NCI-H146 treated with DMSO at 0.1 percent for 48 hours (cell line): ENCODE measurements at regions not wholly inside any gene's neighbourhood (a gene's known extent, or its start where the extent isn't known, plus 50 kb on each side); places are given as distances from the start of the nearest gene placed in this dataset.
"Not testable (repeated sequence)": the region's sequence is repeated elsewhere in the genome, so short reads cannot be mapped to it uniquely, and the experiment has no call there.

Source experiments
- DNase-seq: peaks from one replicate; lab custom pipeline; 2025; ENCODE audit not compliant: unreplicated experiment; lab: John Stamatoyannopoulos, UW

DNA sequence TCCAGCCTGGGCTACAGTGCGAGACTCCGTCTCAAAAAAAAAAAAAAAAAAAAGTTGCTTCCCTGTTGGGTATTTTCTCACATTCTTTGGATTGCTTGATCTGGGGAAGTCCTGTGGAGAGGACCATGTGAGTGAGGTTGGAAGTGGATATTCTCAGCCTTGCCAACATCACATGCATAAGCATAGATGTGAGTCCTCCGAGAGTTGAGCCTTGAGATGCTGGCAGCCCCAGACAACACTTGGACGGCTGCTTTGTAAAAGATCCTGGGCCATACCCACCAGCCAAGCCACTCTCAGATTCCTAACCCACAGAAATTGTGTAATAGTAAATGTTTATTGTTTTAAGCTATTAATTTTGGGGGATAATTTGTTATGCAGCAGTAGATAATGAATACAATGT, 1570.0 kb upstream of the GOT2 start:
- no peak for DNase-seq

DNA sequence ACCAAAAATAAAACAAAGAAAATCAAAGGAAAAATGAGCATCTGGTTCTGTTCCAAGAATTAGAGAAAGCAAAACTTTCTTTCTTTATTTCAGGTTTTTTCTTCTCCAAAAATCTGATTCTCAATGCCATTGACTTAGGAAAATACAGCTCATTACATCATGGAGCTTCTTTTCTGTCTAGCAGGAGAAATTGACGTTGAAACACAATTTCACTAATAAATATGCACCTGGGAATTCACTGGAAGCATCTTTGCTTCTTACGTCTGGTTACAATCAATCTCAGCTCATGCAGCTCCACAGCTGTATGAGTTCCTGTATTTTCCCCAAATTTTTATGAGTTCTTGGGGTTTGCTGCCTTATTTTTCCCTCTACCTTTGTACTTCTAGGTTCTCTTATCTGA, 1568.6 kb upstream of the GOT2 start:
- no peak for DNase-seq

DNA sequence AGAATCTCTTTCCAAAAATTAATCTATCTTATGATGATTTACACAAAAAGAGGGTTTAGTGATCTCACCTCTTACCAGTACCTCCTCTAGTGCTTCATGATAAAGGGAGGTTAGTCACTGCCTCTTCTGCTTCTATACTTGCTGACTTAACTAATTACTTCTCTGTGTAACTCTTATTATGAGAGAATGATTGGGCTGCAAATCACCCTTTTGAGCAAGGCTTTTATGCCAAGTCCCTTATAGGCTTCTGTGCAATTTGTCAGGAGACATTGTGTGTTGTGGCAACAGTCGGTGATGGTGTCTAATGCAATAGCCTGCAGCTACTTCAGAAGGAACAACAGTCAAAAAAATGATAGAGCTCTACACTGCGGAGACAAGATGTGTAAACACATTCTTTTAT, 1568.1 kb upstream of the GOT2 start:
- DNase-seq: no peak

DNA sequence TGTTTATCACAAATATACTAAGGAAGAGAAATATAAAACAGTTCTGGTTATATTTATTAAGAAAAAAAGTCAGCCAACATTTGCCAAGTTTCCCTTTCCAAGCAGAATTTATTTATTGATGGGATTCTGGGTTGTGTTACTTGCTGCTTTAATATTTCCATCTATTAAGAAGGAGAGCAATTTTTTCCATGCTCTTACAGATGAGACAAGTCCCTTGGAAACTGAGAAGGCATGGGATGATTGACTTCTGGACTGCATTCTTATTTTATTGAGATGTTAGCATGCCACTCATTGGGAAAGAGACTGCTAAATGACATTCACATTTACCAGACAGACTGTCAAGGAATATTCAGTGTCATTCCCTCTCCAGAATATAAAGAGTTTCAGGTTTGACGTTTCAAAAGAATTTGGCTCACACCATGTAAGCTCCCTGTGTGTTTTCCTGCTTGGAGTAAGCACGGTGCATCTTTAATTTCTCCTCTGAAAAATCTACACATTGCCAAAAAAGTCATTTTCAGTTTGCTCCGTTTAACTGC, 1565.2 kb upstream of the GOT2 start:
- no peak for DNase-seq

DNA sequence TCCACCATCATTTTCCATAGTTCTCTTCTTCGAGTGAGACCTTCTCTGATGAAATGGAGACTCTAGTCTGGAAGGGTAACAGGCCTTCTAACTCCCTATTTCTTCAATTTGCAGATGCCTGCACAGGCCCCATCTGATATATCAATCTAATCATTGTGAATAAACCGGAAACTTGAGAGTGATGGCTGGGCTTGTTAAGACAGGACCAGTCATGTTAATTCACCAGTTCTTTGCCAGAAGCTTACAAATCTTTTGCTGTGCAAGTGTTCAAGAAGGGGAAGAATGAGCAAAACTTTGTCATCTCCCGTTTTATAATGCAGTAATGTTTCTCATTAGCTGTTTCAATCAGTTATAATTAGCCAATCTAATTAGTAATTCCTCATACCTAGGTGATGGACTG, 1561.3 kb upstream of the GOT2 start:
- DNase-seq: no peak

DNA sequence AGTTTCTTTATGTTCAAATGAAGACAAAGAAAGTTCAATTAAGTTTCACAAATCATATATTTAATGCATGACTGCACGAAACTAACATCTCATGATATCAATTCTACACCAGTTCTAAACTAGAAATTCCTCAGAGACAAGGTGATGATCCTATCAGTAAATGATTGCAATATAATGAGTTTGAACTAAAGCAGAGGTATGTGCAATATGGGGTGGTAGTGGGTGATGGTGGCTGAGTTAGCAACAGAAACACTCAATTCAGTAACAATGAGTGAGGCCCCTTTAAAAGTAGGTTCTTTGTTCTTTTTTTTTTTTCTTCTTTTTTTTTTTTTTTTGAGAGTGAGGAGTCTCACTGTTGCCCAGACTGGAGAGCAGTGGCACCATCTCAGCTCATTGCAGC, 1551.7 kb upstream of the GOT2 start:
- no peak for DNase-seq

DNA sequence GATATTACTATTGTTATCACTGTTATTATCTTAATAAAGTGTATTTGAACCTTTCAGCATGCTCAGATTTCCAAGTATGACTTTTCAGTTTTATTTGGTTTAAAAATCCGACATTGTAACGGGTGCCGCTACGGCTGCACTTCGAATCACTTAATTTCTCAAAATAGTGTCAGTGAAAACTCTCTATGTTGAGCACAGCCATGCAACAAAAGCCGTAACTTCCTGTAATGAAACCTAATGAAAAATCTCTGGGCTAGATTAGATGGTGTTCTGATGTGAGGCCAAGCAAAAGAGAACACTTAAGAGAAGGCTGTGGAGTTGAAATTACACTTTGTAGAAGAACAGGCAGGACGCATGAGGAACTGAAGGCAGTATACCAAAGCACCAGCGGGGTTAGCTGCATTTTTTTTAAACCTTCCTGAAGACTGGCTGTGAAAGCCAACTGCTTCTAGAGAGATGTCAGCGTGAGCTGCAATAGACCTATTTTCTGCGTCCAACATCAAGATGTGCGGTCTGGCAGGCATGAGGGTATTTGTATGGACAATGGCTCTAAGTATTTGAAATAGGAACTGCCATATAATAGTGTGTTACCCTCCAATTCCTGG, 1545.0 kb upstream of the GOT2 start:
- DNase-seq: no peak

DNA sequence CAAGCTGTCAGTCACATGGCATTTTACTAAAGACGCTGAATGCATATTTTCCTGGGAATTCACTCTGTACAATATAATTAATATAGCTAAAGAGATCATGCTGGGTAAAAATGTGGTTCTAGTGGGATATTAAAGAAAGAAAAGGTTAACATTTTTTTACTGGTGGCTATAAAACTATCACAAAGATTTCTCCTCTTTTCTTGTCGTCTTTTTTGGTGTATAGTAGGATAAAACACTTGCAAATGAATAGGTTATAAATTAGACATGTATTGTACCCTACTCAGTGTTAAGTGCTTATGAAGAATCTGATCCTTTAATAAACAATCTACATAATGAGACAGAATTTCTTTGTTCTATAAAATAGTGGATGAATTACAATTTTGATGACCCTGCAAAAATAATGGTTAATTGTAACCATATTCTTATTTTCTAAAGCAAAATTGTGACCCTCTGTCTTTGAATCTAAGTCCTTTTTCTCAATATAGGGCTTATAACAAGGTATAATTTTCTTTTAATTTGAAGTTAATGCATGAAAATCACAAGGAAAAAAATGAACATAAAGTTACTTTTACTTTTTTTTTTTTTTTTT, 1540.4 kb upstream of the GOT2 start:
- no peak for DNase-seq

DNA sequence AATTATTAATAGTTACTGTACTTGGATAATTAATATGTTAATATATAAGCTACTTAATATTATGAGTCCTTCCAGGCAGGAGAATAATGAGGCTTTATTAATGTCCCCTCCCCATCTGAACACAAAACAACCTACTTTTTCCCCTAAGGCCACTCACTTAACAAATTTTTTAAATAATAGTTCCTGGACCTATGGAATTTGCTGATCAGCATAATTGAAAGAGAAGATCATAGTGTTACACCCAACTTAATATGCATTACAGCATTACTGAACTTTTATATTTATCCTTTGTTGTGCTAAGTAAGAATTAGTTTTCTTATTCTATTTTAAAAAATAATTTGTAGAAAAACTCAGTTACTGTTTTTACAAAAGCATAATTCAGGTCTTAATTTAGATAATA, 1537.7 kb upstream of the GOT2 start:
- DNase-seq: no peak

DNA sequence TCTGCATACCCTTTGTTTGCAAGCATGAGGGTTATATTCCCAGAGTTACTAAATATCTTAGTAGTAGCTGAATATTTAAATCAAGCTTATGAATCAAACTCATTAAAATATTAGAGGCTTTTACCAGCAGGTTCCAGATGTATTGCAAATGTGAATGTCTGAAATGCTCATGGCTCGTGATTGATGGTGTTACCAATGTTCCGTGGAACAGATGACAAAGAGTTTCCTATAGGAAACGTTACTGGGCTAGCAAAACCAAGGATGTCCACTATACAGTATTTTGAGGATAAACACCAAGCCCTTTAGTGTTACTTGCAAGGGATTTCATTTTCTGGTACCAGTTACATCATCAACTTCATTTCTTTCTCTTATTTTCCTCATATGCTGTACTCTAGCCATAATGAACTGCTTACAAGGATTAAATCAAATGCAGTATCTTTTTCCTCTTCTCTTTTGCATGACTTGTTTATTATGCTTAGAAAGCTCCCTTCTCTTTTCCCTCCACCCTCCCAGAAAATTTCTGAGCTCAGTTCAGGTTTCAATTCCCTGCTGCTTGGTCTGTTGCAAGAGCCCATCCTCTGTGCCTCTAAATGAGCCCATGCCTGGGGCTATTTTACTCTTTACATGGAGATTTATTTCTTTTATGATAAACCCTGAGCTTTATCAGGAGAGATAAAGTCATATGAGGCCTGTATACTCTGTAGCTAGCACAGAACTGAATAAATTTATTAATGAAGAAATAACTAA, 1537.1 kb upstream of the GOT2 start:
- DNase-seq: no peak

DNA sequence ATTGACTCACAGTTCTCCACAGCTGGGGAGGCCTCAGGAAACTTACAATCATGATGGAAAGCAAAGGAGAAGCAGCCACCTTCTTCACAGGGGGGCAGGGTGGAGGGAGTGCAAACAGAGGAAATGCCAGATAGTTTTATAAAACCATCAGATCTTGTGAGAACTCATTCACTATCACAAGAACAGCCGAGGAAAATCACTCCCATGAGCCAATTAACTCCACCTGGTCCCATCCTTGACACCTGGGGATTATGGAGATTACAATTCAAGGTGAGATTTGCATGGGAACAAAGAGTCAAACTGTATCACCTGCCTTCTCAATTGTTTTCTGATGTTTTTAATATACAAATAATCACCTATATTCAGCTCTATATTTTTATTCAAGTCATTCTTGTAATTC, 1527.3 kb upstream of the GOT2 start:
- DNase-seq: no peak

DNA sequence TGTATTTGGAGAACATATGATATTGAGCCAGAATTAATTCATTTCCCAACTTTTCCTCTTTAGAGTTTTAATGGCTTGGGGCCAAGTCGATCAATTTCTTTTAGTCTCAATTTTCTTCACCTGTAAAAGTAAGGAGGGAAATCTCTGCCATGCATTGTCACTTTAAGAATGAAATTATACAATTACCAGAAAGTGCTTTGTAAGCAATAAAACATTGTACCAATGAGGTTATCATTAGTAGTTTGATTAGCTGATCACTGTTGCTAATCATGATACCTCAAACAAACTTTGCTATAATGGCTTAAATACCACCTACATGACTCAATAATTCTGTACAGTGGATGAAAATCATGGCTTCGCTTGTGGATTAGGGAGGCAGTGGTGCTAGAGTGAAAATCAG, 1525.8 kb upstream of the GOT2 start:
- DNase-seq: no peak

DNA sequence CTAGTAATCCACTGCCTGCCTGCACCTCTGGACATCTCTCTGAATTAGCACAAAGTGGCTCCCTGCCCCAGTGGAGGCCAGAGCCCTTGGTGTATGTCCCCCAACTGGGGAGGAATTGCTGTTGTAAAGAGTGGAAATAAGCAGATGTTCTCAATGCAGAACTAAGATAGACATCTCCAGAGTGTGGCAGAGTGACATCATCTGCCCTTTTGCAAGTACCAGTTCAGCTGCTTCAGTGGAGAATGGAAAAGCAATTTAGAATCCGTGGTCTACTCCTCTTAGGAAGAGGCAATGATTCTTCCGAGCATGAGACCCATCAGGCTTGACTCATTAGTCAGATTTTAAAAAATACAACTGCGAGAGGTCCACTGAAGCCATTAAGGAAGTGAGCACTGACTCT, 1512.0 kb upstream of the GOT2 start:
- no peak for DNase-seq

DNA sequence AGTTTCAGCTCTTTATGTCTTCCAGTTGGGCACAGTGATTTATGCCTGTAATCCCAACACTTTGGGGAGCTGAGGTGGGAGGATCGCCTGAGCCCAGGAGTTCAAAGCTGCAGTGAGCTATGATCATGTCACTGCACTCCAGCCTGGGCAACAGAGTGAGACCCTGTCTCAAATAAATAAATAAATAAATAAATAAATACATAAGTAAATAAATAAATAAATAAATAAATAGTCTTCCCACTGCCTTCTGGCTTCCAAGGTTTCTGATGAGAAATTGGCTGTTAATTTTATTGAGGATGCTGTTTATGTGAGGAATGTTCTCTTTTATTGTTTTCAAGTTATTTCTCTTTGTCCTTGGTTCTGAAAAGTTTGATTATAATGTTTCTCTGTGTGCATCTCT, 1507.6 kb upstream of the GOT2 start:
- no peak for DNase-seq

DNA sequence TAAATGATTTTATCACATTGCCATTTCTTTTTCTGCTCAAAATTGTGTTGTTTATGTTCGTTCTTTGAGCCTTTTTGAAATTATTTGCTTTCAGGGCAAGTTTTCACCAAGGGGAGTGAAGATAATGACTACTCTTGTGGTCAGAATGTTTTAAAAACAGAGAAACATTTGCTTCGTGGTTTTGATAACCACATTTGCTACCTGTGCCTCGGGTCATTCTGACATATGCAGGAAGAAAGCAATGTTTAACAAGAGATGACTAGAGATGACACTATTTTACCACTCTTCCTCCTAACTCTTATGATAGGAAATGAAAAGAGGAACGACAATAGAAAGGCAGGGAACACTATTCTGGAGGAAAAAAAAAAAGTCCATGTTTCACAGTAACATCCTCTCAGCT, 1496.5 kb upstream of the GOT2 start:
- DNase-seq: no peak

DNA sequence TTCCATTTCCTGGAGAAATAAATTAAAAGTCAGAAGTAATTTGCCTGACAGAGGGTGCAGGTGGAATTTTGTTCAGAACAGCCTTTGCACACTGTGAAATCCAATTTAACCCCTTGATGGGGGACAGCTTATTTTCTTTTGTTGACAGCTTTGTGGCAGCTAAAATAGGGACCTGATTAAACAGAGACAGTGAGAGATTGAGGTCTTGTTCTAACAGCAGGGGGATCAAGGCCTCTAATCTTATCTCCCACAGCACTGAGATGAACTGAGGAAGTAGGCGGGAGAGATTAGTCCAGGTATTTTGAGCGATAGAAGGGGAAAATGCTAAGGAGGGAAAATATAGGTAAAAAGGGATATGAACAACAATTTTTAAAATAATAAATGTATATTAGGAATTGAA, 1491.4 kb upstream of the GOT2 start:
- DNase-seq: no peak

DNA sequence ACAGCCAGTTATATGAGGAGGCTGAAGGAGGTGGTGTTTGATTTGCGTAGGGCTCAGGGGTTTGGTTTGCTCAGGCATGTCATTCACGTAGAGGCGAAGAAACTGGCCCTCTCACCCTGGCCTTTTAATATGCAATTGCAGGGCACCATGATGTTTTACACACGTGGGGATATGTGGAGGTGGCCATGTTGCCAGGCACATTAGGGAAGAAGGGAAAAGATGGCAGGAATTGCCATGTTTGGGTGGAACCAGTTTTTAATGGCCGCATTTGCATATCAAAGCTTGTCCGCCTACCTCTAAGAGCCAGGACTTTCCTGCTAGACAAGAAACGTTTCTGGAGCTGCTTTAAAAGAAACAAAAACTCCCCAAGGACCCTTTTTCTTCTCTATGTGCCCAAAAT, 1483.7 kb upstream of the GOT2 start:
- no peak for DNase-seq

DNA sequence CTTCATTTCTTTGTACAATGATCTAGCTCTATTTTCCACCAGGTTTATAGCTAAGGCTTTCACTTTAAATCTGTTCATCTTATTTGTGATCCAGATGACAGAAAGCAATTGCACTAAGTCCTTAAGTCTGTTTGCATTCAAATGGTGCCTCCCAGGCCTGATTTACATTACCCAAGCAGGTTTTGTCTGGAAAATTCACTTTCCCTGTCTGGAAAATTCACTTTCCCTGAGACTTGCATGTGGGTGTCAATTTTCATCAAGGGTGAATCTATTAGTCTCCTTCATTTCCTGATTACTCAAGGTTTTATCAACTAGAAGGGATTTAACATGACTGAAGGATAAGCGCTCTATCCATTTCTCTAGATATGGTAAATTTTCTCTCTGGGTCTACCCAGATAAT, 1480.2 kb upstream of the GOT2 start:
- DNase-seq: no peak

DNA sequence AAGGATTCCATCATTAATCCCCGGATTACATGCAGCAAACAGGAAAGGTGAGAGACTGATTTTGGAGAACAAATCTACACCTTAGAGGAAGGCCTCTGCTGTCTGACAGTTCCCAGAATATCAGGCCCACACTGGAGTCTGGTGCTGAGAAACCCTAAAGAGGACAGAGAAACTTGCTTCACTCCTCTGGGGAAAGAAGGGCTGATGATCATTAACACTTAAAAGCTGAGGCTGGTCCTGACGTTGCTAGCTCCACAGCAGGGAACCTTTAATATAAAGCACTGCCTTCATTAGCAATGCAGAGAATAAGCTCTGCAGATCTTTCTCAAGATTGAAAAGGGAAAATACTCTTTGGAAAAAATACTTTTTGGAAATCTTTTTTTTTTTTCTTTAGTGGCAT, 1472.4 kb upstream of the GOT2 start:
- no peak for DNase-seq

DNA sequence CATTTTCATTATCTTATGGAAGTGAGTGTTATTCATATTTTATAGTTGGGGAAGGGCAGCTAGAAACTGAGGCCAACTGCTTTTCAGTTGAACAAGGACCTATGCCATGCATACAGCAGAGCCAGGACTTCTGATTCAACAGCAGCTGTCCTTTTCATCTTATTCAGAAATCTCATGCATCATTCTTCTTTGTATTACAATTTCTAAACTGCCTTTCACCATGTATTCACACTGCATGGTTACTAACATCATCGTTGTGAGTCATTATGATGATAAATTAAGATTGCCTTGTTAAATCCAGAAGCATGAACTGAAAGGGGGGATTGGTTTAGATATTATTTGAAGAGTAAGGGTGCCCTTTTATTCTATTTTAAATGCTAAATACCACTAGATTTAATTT, 1470.1 kb upstream of the GOT2 start:
- no peak for DNase-seq

DNA sequence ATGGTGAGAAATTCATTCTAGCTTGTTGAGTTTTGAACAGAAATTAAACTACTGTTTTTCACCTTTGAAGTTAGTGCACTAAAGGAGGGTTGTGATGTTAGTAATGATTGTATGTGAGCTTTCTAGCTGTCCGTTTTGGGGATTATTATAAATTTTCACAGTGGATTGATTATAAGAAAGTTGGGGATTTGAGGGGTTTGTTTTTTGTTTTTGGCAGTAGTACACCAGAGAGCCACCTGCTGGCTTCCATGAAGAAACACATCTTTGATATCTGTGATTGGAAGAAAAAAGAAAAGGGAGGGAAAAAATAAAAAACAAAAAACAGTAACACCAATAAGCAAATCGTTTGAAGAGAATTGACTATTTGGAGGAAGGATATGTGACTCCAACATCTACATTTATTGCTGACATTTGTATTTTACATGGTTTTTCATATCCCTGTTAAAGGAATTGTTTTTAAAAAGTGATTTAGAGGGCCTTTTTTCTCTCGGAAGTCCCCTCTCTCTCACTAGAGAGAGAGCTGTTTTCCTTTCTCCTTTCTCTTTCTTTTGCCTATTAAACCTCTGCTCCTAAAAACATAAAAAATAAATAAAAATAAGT, 1469.5 kb upstream of the GOT2 start:
- no peak for DNase-seq

DNA sequence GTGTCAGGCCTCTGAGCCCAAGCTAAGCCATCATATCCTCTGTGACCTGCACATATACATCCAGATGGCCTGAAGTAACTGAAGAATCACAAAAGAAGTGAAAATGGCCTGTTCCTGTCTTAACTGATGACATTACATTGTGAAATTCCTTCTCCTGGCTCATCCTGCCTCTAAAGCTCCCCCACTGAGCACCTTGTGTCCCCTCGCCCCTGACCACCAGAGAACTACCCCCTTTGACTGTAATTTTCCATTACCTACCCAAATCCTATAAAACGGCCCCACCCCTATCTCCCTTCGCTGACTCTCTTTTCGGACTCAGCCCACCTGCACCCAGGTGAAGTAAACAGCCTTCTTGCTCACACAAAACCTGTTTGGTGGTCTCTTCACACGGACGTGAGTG, 1466.6 kb upstream of the GOT2 start:
- not testable (repeated sequence) for DNase-seq
